ENCODE measurements at regions not wholly inside any gene's neighbourhood (a gene's known extent, or its start where the extent isn't known, plus 50 kb on each side); places are given as distances from the start of the nearest gene placed in this dataset.

GRCh38 chr4:4664234-4664633 lies 122.4 kb upstream of the STX18 start:
- TF ChIP-seq CTCF (conservative IDR thresholded peaks at IDR 0.05) (no peak), EZH2 (IDR thresholded peaks at IDR 0.05; ENCODE audit: low read depth) (no peak)

Measured in PC-9 (cell line).